ENCODE measurements at regions not wholly inside any gene's neighbourhood (a gene's known extent, or its start where the extent isn't known, plus 50 kb on each side); places are given as distances from the start of the nearest gene placed in this dataset.

DNA sequence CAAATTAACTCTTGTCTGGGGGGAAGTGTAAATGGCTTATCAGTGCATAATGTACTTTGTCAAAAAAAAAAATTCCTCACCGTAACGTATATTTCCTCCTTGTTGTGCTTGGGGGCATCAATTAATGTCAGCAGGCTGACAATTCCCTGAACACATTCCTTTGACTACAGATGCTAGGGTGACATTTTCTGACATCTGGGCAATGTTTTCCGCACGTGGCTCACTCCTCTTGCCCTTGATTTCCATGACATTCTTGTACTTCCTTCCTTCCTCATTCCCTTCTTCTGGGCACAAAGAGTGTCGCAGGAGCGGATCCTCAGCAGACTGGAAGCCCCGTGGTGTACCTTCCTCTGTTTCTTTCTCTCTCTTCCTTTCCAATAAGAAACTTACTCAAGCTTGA is 173.7 kb downstream of the SP3 start (continued):
- TF ChIP-seq, protein P1, sequence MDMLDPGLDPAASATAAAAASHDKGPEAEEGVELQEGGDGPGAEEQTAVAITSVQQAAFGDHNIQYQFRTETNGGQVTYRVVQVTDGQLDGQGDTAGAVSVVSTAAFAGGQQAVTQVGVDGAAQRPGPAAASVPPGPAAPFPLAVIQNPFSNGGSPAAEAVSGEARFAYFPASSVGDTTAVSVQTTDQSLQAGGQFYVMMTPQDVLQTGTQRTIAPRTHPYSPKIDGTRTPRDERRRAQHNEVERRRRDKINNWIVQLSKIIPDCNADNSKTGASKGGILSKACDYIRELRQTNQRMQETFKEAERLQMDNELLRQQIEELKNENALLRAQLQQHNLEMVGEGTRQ (IDR thresholded peaks at IDR 0.05; ENCODE audit: low read length): no peak
- TF ChIP-seq POLR2AphosphoS5 (IDR thresholded peaks at IDR 0.05; ENCODE audit: low read depth, low read length): no peak
- no peak for TF ChIP-seq ASH2L (IDR thresholded peaks at IDR 0.05; ENCODE audit: low read length)
- no peak for TF ChIP-seq KDM1A (IDR thresholded peaks at IDR 0.05; ENCODE audit: borderline replicate concordance, low read length)
- no peak for TF ChIP-seq ZNF274 (IDR thresholded peaks at IDR 0.05; ENCODE audit: borderline replicate concordance, extremely low read depth, low read length)
- no peak for TF ChIP-seq PHF8 (conservative IDR thresholded peaks at IDR 0.05; ENCODE audit: low read depth, low read length)
